GM18520 (cell line): ENCODE measurements at regions not wholly inside any gene's neighbourhood (a gene's known extent, or its start where the extent isn't known, plus 50 kb on each side); places are given as distances from the start of the nearest gene placed in this dataset.
"Not testable (repeated sequence)": the region's sequence is repeated elsewhere in the genome, so short reads cannot be mapped to it uniquely, and the experiment has no call there.

ENCODE experiments used
- ATAC-seq: cut with Tn5 transposase; IDR thresholded peaks from one replicate; pipeline ENCODE4 v1.9.1; 2021; ENCODE audit not compliant: unreplicated experiment

DNA sequence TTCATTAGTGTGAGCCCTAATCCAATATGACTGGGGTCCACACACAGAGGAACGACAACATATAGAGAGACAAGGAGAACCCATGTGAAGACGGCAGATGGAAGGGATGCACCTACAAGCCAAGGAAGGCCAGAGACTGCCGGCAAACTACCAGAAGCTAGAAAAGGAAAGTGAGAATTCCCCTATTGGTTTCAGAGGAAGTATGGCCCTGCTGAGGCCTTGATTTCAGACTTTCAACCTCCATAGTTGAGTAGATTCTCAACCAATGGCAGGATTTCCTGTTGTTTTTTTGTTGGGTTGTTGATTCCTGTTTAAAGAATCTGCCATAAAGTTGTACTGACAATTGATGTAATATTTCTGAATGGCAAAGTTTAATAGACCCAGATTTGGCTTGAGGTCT is 241.5 kb downstream of the SATB2 start:
- no peak for ATAC-seq

- no peak for ATAC-seq
These were observed 250.7 kb downstream of the SATB2 start for GRCh38 chr2:199207011-199207410.

GRCh38 chr2:199206536-199206935 is 251.2 kb downstream of the SATB2 start:
- no peak for ATAC-seq

DNA sequence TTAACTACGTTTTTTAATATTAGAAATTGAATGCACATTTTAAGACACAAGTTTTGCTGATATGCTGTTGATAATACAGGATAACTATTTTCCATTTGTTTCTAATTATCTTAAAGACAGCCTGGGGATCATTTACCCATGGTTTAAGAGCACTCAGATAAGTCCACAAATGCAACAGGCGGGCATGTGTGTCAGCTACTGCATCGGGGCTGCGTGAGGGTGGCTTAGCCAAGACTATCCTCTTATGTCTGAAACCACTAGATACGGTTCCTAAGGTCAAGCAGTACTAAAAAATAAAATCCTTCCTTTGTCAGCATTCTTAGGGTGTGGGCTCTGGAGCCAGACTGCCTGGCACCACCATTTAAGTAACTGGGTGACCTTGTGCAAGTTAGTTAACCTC is 254.8 kb downstream of the SATB2 start:
- no peak for ATAC-seq

DNA sequence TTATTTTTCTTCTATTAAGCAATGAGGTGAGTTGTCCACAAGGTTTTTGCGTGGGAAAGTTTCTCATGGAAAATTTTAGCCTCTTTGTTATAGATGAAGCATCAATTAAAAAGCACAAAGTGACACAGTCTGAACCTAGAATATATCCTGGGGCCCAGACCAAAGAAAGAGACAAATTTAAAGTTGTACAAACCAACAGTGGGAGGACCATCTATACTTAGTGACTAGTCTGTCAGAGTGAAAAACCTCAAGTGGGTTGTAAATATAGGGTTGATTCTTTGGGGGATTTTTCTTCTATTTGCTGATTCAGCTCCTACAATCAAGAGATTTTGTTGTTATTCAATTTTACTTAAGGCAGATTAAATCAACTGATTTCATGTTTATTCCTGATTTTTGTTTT is 256.2 kb downstream of the SATB2 start:
- no peak for ATAC-seq

- no peak for ATAC-seq
These were observed 257.9 kb downstream of the SATB2 start for GRCh38 chr2:199199797-199200196.

DNA sequence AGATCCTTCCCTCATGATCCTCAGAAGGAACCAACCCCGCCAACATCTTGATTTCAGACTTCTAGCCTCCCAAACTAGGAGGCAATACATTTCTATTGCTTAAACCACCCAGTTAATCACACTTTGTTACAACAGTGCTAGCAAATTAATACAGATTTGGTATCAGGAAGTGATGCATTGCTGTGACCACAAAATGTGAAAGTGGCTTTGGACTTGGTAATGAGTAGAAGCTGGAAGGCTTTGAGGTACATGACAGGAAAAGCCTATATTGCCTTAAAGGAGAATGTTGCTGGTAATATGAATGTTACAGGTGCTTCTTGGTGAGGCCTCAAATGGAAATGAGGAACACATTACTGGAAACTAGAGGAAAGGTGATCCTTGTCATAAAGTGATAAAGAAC is 260.3 kb downstream of the SATB2 start:
- no peak for ATAC-seq

GRCh38 chr2:199196686-199197085 is 261.1 kb downstream of the SATB2 start:
- no peak for ATAC-seq

- no peak for ATAC-seq
These were observed 261.7 kb downstream of the SATB2 start for GRCh38 chr2:199195927-199196502.

DNA sequence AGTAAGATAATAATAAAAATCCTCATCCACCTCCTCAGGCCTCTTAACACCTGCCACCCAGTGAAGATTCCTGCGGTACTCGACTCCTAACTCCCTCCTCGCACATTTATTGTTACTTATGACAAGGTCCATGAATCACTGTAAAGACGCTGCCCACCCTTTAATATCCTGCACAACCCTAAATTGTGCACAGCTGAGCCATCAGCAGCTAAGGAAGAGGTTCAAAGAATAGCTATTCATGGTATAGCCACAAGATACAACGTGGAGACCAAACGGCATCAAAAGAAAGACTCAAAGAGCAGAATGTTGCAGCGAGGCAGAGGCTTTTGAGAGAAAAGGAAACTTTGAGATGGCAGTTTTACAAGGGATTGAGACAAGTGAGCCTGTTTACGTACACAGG is 266.3 kb downstream of the SATB2 start:
- ATAC-seq: no peak

GRCh38 chr2:199189229-199189628 is 268.5 kb downstream of the SATB2 start:
- no peak for ATAC-seq

- no peak for ATAC-seq
These were observed 271.4 kb downstream of the SATB2 start for GRCh38 chr2:199186301-199186751.

- not testable (repeated sequence) for ATAC-seq
These were observed 272.6 kb downstream of the SATB2 start for GRCh38 chr2:199185174-199185573.

DNA sequence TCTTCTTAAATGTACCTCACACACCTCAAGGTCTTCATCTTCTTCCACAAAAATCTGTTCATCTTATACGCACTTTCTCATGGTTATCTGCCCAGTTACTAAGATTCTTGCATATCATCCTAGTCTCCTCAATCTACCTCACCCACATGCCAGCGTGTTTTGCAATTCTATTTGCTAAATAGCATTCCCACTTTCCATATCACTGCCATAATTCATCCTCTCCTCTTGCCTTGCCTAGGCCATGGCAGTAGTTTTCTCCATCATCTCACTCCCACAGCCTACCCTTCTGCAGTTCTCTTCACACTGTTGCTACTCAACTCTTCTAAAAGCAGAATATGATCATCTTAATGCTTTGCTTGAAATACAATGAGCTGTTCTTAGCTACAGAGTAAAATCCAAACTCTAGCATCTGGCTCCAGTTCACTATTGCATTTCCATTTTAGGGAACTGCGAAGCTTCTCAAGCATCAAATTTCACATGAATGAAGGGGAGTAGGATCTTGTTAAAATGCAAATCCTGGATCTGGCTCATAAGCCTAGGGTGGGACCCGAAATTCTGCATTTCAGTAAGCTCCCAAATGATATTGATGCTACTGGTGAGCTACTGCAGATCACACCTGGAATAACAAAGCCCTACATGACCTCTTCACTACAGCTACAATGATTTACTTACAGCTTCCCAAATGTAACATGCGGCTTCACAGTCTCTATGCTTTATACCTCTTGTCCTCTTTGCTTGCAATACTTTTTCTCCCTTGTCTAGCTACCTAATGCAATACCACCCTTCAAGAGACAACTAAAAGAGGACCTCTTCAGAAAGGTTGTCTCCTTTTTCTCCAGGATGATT is 293.9 kb downstream of the SATB2 start:
- no peak for ATAC-seq

GRCh38 chr2:199160677-199161465 is 296.9 kb downstream of the SATB2 start:
- no peak for ATAC-seq

DNA sequence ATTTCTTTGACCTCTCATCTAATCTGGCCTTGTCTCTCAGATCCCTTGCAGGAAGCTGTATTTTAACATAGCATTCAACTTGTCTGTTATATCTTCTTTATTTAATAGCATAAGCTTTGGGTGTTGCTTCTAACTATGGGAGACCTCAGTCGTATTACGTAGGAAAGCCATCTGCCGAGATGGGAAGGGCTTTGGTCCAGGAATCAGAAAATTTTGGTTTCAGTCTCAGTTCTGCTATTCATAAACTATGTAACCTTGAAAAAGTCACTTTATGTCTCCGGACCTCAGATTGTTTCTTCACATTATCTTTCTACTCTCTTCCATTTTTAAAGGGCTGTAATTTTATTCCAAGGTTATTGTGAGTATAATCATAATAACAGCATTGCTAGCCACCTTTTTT is 297.7 kb downstream of the SATB2 start:
- ATAC-seq: no peak

DNA sequence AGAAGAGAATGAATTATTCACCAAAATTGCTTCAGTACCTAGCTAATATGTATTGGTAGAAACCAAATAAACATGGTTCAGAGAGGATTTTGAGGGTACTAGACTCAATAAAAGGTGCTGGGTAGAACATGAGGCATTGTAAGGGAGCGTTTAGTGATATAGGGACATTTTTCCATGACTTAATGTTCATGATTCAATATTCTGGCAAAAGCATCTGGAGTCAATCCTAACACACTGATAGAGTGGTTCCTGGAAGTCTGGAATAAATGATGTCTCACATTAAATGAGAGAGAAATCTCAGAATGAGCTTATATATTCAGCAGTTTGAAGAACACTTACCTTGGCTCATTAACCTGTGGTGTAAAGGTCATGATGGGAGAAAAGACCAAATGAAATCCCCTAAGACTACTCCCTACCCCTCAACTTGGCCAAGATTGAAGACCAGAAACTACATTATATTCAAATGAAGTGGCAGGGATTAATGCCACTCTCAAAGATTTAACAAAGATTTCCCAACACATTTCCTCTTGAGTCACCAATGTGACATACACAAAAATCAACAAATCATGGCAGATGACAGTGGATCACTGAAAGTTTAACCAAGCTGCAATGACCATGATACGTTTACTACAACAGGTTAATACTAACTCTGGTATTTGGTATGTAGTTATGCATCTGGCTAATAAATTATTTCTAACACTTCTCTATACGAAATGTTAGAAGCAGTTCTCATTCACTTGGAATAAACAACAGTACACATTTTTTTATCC is 309.5 kb downstream of the SATB2 start:
- no peak for ATAC-seq

DNA sequence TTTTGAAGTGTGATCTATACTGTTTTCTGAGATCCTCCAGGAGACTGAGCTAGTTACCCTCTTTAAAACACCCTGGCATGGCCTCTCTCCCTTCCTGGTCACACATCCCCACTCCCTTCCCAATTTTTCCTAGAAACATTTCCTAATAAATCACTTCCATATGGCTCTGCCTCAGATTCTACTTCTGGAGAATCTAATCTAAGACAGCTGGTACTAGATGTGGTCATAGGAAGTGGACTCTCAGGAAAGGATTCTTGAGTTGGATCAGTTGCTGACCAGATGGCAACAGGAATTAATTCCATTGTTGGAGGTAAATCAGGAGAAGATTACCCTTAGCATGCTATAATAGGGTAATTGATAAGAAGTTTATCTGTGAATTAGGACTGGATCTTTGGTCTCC is 310.5 kb downstream of the SATB2 start:
- ATAC-seq: no peak

DNA sequence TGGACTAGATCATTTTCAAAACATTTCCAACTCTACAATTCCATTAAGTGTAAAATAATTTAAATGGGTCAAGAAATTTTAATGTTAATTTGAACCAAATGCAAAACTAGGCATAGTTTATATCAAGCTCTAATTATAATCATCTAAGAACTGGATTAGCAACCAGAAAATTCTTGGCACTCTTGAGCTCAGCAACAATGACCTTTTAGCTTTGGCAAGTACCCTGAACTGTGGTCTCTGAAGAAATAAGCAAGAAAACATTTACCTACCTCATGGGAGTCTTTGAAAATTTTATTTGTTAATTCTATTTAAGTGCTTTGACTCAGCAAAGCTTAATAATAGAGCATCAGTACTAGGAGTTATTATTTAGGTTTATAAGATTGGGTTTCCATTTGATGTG is 313.2 kb downstream of the SATB2 start:
- no peak for ATAC-seq

DNA sequence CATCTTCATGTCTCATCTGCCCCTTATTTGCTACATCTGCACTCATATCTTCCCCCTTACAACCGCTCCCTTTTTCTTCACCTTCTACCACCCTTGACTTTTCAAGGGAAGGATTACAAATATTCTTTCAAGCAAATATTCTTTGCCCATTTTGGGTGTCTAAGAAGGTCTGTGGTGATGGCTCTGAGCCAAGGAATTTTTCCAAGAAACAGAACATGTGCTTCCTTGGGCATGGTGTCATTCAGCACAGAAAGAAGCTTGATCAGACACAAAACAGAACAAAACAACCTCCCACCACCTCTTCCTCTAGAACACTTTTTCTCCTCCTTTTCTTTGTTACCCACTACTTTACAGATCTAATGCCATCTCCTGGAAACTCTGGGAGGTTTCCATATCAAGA is 313.7 kb downstream of the SATB2 start:
- ATAC-seq: no peak

- ATAC-seq: no peak
These were observed 321.1 kb downstream of the SATB2 start for GRCh38 chr2:199136681-199137080.
